Mesothelial cell of epicardium (in vitro differentiated cells): ENCODE measurements at regions not wholly inside any gene's neighbourhood (a gene's known extent, or its start where the extent isn't known, plus 50 kb on each side); places are given as distances from the start of the nearest gene placed in this dataset.
A peak's percentile ranks its signal among the peaks of the same experiment; 100 is the strongest.

Source experiments
- DNase-seq, 2 experiments: peaks; one replicate each; pipeline ENCODE4 v3.0.0; 2021; ENCODE audit warnings: low spot score in 2 of 2; ENCODE audit not compliant: unreplicated experiment in 2 of 2
- H3K27ac Mint-ChIP-seq: 2 replicates; pipeline ENCODE4 v1.8.0; 2021; ENCODE audit warnings: mixed read lengths
- H3K27me3 Mint-ChIP-seq: 2 replicates; pipeline ENCODE4 v1.8.0; 2021; ENCODE audit warnings: low read depth, mixed read lengths
- H3K36me3 Mint-ChIP-seq: 2 replicates; pipeline ENCODE4 v1.8.0; 2021; ENCODE audit warnings: mixed read lengths
- H3K4me1 Mint-ChIP-seq: 2 replicates; pipeline ENCODE4 v1.8.0; 2021; ENCODE audit warnings: mixed read lengths
- H3K4me3 Mint-ChIP-seq: 2 replicates; pipeline ENCODE4 v1.8.0; 2021; ENCODE audit warnings: mild to moderate bottlenecking, moderate library complexity, mixed read lengths
- H3K9me3 Mint-ChIP-seq: 2 replicates; pipeline ENCODE4 v1.8.0; 2021; ENCODE audit warnings: mixed read lengths
- CTCF ChIP-seq: fragments of 200-600 bp; sonication (generic); IDR thresholded peaks from one replicate; pipeline ENCODE4 v1.5.0; 2021; ENCODE audit warnings: antibody characterized with exemption; ENCODE audit not compliant: unreplicated experiment

- no peak for TF ChIP-seq CTCF
- no peak for DNase-seq
- Mint-ChIP-seq H3K9me3 (peaks cover 4% of the 10 kb centered on the region), H3K27ac (no peak overlapping the region), H3K36me3 (no peaks in the 10 kb centered on the region), H3K27me3 (no peaks in the 10 kb centered on the region), H3K4me1 (peaks cover 7% of the 10 kb centered on the region), H3K4me3 (no peak overlapping the region)
These were observed 445.3 kb downstream of the NTRK2 start for GRCh38 chr9:85114799-85115198.

GRCh38 chr9:85112933-85113418, 443.4 kb downstream of the NTRK2 start:
- TF ChIP-seq CTCF: no peak
- Mint-ChIP-seq H3K4me3 (no peak overlapping the region), H3K4me1 (peaks cover 7% of the 10 kb centered on the region), H3K9me3 (no peaks in the 10 kb centered on the region), H3K27me3 (no peaks in the 10 kb centered on the region), H3K27ac (no peak overlapping the region), H3K36me3 (no peaks in the 10 kb centered on the region)
- no peak for DNase-seq

GRCh38 chr9:85112391-85112790, 442.9 kb downstream of the NTRK2 start:
- H3K36me3 Mint-ChIP-seq: no peaks in the 10 kb centered on the region
- H3K4me1 Mint-ChIP-seq: peaks cover 7% of the 10 kb centered on the region
- DNase-seq: no peak
- no peaks in the 10 kb centered on the region for H3K9me3 Mint-ChIP-seq
- H3K27ac Mint-ChIP-seq: peak overlapping the region; percentile 9
- TF ChIP-seq CTCF: no peak
- no peak overlapping the region for H3K4me3 Mint-ChIP-seq
- H3K27me3 Mint-ChIP-seq: no peaks in the 10 kb centered on the region

GRCh38 chr9:85108746-85109145, 439.2 kb downstream of the NTRK2 start:
- DNase-seq: no peak
- TF ChIP-seq CTCF: no peak
- Mint-ChIP-seq H3K27ac (no peak overlapping the region), H3K36me3 (no peaks in the 10 kb centered on the region), H3K4me1 (peaks cover 7% of the 10 kb centered on the region), H3K4me3 (no peak overlapping the region), H3K27me3 (no peaks in the 10 kb centered on the region), H3K9me3 (peaks cover 7% of the 10 kb centered on the region)

GRCh38 chr9:85108229-85108628, 438.7 kb downstream of the NTRK2 start:
- no peak for DNase-seq
- Mint-ChIP-seq H3K36me3 (no peaks in the 10 kb centered on the region), H3K4me3 (no peak overlapping the region), H3K4me1 (peaks cover 6% of the 10 kb centered on the region), H3K27me3 (no peaks in the 10 kb centered on the region), H3K9me3 (peaks cover 11% of the 10 kb centered on the region), H3K27ac (no peak overlapping the region)
- no peak for TF ChIP-seq CTCF
